Tibial artery (tissue), 4 donors: ENCODE measurements at regions not wholly inside any gene's neighbourhood (a gene's known extent, or its start where the extent isn't known, plus 50 kb on each side); places are given as distances from the start of the nearest gene placed in this dataset.

Source experiments
- DNase-seq, 2 donors: peaks; one replicate each; pipeline ENCODE4 v3.0.0-alpha.2; 2019
- H3K27ac ChIP-seq, 2 donors: fragments of 200-600 bp; sonication (generic) in 1 of 2; 1 replicate in 1 of 2; 2 replicates in 1 of 2; pipeline ENCODE4 v1.5.1; 2018 to 2019; ENCODE audit warnings: mild to moderate bottlenecking in 1 of 2
- H3K27me3 ChIP-seq, 2 donors: fragments of 200-600 bp; sonication (generic) in 1 of 2; one replicate each; pipeline versions ENCODE4 v1.5.1 to v1.6.0; 2016 to 2019
- H3K36me3 ChIP-seq, 3 donors: fragments of 200-600 bp; sonication (generic) in 2 of 3; one replicate each; pipeline ENCODE4 v1.5.1; 2016 to 2019; ENCODE audit warnings: mild to moderate bottlenecking in 2 of 3
- H3K4me1 ChIP-seq, 4 donors: fragments of 200-600 bp; sonication (generic) in 2 of 4; 1 replicate in 3 of 4; 2 replicates in 1 of 4; pipeline ENCODE4 v1.5.1; 2016 to 2019
- H3K4me3 ChIP-seq, 2 donors: fragments of 200-600 bp; sonication (generic) in 1 of 2; 1 replicate in 1 of 2; 2 replicates in 1 of 2; pipeline ENCODE4 v1.5.1; 2018 to 2019; ENCODE audit warnings: mild to moderate bottlenecking in 2 of 2
- H3K9me3 ChIP-seq, 3 donors: fragments of 200-600 bp; sonication (generic) in 1 of 3; one replicate each; pipeline ENCODE4 v1.5.1; 2016 to 2019
- CTCF ChIP-seq, 2 experiments: fragments of 200-600 bp in 1 of 2; fragments of 450-650 bp in 1 of 2; IDR thresholded peaks; one replicate each; pipeline ENCODE4 v1.5.1; 2017 to 2019; ENCODE audit warnings: antibody characterized with exemption in 2 of 2, mild to moderate bottlenecking in 1 of 2, moderate library complexity in 1 of 2
- intact Hi-C: fragments of 100-400 bp; cut with DNase I; formaldehyde crosslinking; loops from one replicate; pipeline ENCODE4 v1.15.0; 2023; ENCODE audit warnings: low total_unique reads

GRCh38 chr10:83262434-83262833, 876.9 kb upstream of the GHITM start:
- H3K36me3 ChIP-seq: no peaks in the 10 kb centered on the region
- no peaks in the 10 kb centered on the region for H3K4me1 ChIP-seq
- no peak for TF ChIP-seq CTCF (IDR thresholded peaks at IDR 0.05)
- no peak overlapping the region for H3K4me3 ChIP-seq
- no peak for DNase-seq
- peaks cover 0 to 4% (median 0%) of the 10 kb centered on the region in 3 donors for H3K9me3 ChIP-seq
- no peaks in the 10 kb centered on the region for H3K27me3 ChIP-seq
- intact Hi-C loops: no loop called here
- H3K27ac ChIP-seq: no peak overlapping the region

- Histone ChIP-seq H3K36me3 (no peaks in the 10 kb centered on the region), H3K4me3 (no peak overlapping the region), H3K27me3 (no peaks in the 10 kb centered on the region), H3K9me3 (no peaks in the 10 kb centered on the region), H3K27ac (no peak overlapping the region), H3K4me1 (no peaks in the 10 kb centered on the region)
- intact Hi-C loops: no loop called here
- no peak for TF ChIP-seq CTCF (IDR thresholded peaks at IDR 0.05)
- DNase-seq: no peak
Measured at GRCh38 chr10:83272666-83273434, 866.5 kb upstream of the GHITM start.

- H3K4me3 ChIP-seq: no peak overlapping the region
- H3K27me3 ChIP-seq: no peaks in the 10 kb centered on the region
- intact Hi-C loops: no loop called here
- H3K36me3 ChIP-seq: no peaks in the 10 kb centered on the region
- no peak overlapping the region for H3K27ac ChIP-seq
- DNase-seq: no peak
- no peaks in the 10 kb centered on the region for H3K9me3 ChIP-seq
- no peak for TF ChIP-seq CTCF (IDR thresholded peaks at IDR 0.05)
- H3K4me1 ChIP-seq: no peaks in the 10 kb centered on the region
Measured at GRCh38 chr10:83274088-83274487, 865.2 kb upstream of the GHITM start.

- intact Hi-C loops: no loop called here
- Histone ChIP-seq H3K4me3 (no peak overlapping the region), H3K4me1 (no peaks in the 10 kb centered on the region), H3K27ac (no peak overlapping the region), H3K27me3 (no peaks in the 10 kb centered on the region), H3K36me3 (no peaks in the 10 kb centered on the region), H3K9me3 (no peaks in the 10 kb centered on the region)
- DNase-seq: no peak
- no peak for TF ChIP-seq CTCF (IDR thresholded peaks at IDR 0.05)
Measured at GRCh38 chr10:83276971-83277370, 862.3 kb upstream of the GHITM start.

- Histone ChIP-seq H3K9me3 (no peaks in the 10 kb centered on the region), H3K27ac (no peak overlapping the region), H3K4me3 (no peak overlapping the region), H3K27me3 (no peaks in the 10 kb centered on the region), H3K36me3 (no peaks in the 10 kb centered on the region), H3K4me1 (no peaks in the 10 kb centered on the region)
- TF ChIP-seq CTCF (IDR thresholded peaks at IDR 0.05): no peak
- no peak for DNase-seq
- intact Hi-C loops: no loop called here
Measured at GRCh38 chr10:83283151-83283550, 856.2 kb upstream of the GHITM start.
